Smooth muscle cell of the brain vasculature (primary cell): ENCODE measurements at regions not wholly inside any gene's neighbourhood (a gene's known extent, or its start where the extent isn't known, plus 50 kb on each side); places are given as distances from the start of the nearest gene placed in this dataset.

ENCODE experiments used
- DNase-seq: peaks from one replicate; pipeline ENCODE4 v3.0.0-alpha.2; 2012; ENCODE audit warnings: low read depth, low spot score

GRCh38 chr1:56315293-56315942 lies 263.9 kb downstream of the PLPP3 start:
- DNase-seq = no peak

DNA sequence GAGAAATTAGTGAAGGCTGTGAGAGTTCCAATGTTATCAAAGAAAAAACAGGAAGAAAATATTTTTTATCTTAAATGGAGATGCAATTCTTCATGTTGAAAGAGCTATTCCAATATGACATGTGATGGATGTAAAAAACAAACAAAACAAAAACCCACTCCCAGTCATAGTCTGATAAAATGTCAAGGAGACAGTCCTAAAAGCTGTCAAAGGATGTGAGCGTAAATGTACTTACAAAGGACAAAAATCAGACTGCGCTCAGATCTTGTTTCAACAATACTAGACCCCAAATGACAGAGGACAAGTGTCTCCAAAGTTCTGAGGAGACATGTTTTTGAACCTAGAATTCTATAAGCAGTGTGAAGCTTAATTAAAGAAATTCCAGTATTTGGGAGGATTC lies 265.8 kb downstream of the PLPP3 start:
- DNase-seq = no peak

- no peak for DNase-seq
Measured at GRCh38 chr1:56311766-56312165, 267.6 kb downstream of the PLPP3 start.

- no peak for DNase-seq
Measured at GRCh38 chr1:56310945-56311344, 268.4 kb downstream of the PLPP3 start.

DNA sequence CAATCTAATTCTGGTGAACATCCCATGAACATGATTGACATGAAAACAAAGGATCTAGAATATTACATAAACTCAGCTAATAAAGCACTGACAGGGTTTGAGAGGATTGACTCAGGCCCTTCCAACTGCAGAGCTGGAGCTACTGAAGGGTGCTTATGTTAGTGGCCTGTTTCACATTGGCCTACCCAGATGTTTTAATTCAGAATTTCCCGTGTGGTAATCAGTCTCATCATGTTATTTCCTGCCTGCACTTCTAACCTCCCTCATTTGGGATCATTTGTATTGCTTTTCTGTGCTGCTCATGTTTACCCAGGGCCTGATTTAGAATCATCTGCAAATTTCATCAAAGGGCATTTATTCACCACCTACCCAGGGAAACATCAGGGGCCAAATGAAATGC lies 270.3 kb downstream of the PLPP3 start:
- no peak for DNase-seq

DNA sequence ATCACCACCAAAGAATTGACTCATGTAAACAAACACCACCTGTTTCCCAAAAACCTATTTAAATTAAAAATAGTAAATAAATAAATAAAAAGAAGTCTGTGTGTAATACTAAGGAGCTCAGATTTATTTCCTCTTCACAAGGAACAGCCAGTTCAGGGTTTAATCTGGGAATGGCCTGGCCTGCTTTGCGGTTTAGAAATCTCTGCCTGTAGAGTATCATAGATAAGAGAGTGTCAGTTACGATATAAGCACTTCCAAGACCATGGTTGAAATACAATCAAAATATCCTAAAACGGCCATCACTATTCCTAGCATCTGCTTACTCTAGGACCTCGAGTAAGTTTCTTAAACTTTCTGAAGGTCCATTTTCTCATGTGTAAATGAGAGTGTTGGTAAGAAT lies 274.4 kb downstream of the PLPP3 start:
- no peak for DNase-seq

GRCh38 chr1:56303805-56304204 lies 275.6 kb downstream of the PLPP3 start:
- DNase-seq = no peak

GRCh38 chr1:56302878-56303277 lies 276.5 kb downstream of the PLPP3 start:
- DNase-seq = no peak

DNA sequence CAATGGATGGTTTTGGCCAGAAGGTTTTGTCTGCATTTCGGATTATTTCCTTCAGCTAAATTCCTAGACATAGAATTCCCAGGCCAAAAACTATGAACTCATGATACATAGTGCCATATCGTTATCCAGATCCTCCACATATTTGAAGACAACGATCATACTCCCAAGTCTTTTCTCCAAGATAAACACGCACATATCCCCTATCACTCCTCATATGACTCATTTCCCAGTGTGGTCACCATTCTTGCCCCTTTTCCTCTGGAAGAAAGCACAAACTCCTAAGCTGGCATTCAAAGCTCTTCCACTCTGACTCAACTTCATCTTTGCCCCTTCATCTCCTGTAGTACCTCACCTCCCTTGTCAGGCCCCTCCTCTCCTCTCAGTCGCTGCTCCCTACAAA lies 277.6 kb downstream of the PLPP3 start:
- DNase-seq = no peak

GRCh38 chr1:56300836-56301235 lies 278.5 kb downstream of the PLPP3 start:
- DNase-seq = no peak

- DNase-seq = no peak
Measured at GRCh38 chr1:56298866-56299265, 280.5 kb downstream of the PLPP3 start.

- no peak for DNase-seq
Measured at GRCh38 chr1:56297904-56298303, 281.5 kb downstream of the PLPP3 start.

DNA sequence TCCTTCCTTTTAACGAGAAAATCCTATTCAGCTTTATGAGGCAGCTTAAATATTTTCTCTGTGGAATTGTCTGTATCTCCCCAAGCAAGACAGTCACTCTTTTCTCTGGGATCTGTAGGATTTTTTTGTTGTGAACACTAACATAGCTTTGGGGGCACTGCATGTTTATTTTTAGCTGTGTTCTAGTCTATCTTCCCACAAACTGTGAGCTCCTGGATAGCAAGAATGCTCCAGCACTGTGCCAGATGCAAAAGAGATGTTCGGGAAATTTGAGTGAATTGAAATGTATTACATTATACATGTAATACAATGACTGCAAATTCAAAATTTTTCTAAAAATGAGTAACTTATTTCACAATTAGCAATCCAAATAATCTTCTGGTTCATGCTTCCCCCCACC lies 282.2 kb downstream of the PLPP3 start:
- no peak for DNase-seq

GRCh38 chr1:56295949-56296929 lies 283.1 kb downstream of the PLPP3 start:
- DNase-seq = no peak

DNA sequence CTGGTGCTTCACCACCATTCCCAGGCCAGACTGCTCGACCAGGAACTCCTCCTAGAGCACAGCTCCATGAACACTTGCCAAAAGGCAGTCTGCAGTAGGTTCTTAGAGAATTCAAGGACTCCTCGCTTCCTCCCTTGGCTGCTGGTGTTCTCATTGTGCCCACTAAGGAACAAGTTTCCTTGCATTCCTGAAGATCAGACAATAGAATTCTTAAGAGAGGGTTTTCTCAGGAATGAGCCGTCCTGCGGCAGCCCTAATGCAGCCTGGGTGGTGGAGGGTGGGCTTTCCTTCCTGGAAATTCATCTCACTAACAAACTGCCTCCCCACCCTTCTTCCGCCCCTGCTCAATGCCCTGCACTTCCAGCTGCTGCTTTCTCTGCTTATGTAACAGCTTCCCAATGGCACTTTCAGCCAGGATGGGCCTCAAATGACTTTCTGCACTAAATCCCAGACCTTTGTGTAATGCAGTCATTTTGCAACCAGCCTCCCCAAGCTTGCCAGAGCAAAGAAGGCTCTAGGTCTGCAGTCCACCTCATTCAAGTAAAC lies 287.9 kb downstream of the PLPP3 start:
- DNase-seq = no peak

DNA sequence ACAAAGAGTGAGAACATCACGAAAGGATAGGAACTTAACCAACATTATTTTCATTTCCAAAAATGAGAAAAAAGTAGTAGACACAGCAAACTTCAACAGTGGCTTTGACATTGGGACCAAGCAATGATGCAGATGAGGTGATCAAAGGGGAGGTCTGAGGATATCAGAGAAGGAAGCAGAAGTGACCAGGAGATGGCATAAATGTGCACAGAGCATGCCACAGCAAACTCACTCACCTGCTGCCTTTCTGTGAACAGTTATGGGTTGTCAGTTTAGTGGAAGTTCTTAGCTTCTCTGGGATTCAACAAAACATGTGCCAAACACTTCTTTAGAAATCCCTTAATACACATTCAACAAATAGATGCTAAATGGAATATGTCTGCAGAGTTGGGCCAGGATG lies 290.1 kb downstream of the PLPP3 start:
- no peak for DNase-seq

DNA sequence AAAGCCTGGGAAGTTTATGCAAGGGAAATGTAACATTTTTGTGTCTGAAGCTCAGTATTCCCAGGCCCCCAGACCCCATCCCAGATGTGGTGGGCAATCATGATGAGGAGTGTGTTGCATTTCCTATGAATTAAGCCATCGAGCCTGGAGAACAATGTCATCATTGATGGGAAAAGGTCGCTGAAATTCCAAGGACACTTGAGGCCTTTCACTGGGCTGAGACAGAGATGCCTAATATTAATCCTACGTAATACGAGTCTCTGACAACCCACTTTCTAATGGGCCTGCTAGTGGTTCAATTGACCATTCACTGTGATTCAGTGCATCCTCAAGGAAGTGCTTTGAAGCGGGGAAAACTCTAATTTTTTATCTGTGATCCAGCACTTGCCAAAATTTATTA lies 291.6 kb downstream of the PLPP3 start:
- no peak for DNase-seq

DNA sequence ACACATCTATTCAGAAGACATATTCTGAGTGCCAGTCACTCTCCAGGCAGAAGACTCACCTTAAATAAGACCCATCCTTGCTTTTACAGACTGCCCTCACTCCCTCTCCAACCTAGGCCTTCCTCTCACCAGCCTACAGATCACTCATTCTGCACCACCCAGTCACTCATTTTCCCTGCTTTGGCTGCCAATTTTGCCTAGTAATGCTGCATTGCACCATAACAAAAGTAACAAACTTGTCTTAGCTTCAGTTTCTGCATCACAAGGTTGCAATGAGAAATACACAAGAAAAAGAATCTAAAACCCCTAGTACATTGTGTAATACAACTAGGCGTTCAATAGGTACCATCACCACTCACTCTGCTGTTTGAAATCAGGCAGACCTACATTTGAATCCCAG lies 292.4 kb downstream of the PLPP3 start:
- no peak for DNase-seq

- no peak for DNase-seq
Measured at GRCh38 chr1:56286506-56286905, 292.9 kb downstream of the PLPP3 start.

DNA sequence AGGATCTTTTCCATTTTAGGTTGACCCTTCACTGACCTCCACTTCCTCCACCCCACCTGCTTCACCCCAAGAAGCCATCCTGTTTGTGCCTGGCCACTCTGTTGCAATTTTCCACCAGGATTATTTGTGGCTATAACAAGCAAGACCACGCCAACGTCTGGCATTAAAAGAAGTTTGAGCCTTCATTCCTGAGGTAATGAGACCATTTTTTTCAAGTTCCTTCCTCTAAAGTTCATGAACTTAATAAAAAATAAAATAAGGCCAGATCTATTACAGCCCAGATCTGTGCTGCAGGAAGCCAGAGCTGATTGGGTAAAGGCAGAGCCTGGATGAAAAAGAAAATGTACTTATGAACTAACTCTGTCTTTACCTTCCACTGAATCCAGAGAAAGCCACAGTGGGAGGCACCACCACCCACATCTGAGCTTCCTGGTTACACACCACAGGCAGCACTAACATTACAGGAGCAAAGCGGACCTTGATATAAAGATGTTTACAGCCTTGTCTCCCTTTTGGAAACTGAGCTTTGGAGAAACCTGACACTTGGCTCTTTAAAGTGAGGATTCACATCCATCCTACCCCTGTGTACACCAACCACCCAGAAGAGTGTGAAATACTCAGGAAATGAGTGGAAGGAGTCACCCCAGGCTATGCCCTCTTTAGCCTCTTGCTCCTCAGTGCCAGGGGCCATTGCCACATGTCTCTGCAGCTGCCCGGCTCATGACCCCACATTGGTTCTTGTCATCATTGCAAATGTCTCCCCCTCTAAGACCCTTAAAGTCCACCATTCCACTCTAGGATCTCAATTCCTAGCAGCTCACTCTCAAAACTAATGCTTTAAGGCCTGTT lies 293.6 kb downstream of the PLPP3 start:
- DNase-seq = no peak

- DNase-seq = no peak
Measured at GRCh38 chr1:56284928-56285327, 294.4 kb downstream of the PLPP3 start.

DNA sequence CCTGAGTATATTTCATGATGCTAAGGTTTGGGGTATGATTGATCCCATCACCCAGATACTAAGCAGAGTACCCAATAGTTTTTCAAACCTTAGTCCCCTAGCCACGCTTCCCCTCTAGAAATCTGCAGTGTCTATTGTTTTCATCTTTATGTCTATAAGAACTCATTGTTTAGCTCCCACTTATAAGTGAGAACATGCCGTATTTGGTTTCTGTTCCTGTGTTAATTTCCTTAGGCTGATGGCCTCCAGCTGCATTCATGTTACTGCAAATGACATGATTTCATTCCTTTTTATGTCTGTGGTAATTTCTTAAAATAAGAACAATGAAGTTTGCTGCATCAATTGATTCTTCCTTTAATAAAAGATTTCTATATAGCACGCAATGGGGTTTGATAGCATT lies 301.3 kb downstream of the PLPP3 start:
- DNase-seq = no peak
